ENCODE measurements at regions not wholly inside any gene's neighbourhood (a gene's known extent, or its start where the extent isn't known, plus 50 kb on each side); places are given as distances from the start of the nearest gene placed in this dataset.

- TF ChIP-seq CTCF (IDR thresholded peaks at IDR 0.05) (no peak), POLR2A (IDR thresholded peaks at IDR 0.05) (no peak)
Observed at GRCh38 chr4:149890531-149890930, 74.9 kb upstream of the IQCM start.
